GM23338 (cell line): ENCODE measurements at regions not wholly inside any gene's neighbourhood (a gene's known extent, or its start where the extent isn't known, plus 50 kb on each side); places are given as distances from the start of the nearest gene placed in this dataset.

ENCODE experiments used
- ATAC-seq: fragments of 200-7000 bp; cut with Tn5 transposase; 3 replicates; pipeline ENCODE4 v1.9.1; 2020
- DNase-seq: peaks from one replicate; pipeline ENCODE4 v3.0.0-alpha.2; 2015; ENCODE audit warnings: low spot score
- H2AFZ ChIP-seq: fragments of 200-600 bp; sonication (generic); 2 replicates; pipeline ENCODE4 v1.8.0; 2016; ENCODE audit warnings: antibody characterized with exemption, mild to moderate bottlenecking, moderate library complexity
- H3F3A ChIP-seq: fragments of 200-600 bp; sonication (generic); replicated peaks from 2 replicates; pipeline ENCODE4 v1.8.0; 2017; ENCODE audit warnings: antibody characterized with exemption, mixed run types, low read depth
- H3K27ac ChIP-seq: fragments of 200-600 bp; sonication (generic); 2 replicates; pipeline ENCODE4 v1.6.1; 2016; ENCODE audit warnings: low read depth
- H3K27me3 ChIP-seq: fragments of 200-600 bp; sonication (generic); 2 replicates; pipeline ENCODE4 v1.8.0; 2016; ENCODE audit warnings: mild to moderate bottlenecking, mixed run types, moderate library complexity; ENCODE audit not compliant: insufficient read depth
- H3K36me3 ChIP-seq: fragments of 200-600 bp; sonication (generic); 2 replicates; pipeline ENCODE4 v1.8.0; 2016; ENCODE audit warnings: mild to moderate bottlenecking; ENCODE audit not compliant: insufficient read depth
- H3K4me1 ChIP-seq: fragments of 200-600 bp; sonication (generic); 2 replicates; pipeline ENCODE4 v1.8.0; 2016; ENCODE audit warnings: mild to moderate bottlenecking, moderate library complexity; ENCODE audit not compliant: insufficient read depth
- H3K4me2 ChIP-seq: fragments of 200-600 bp; sonication (generic); 2 replicates; pipeline ENCODE4 v1.7.1; 2017; ENCODE audit warnings: mixed run types
- H3K4me3 ChIP-seq: fragments of 200-600 bp; sonication (generic); 2 replicates; pipeline ENCODE4 v1.6.1; 2016; ENCODE audit warnings: mixed run types
- H3K79me2 ChIP-seq: fragments of 200-600 bp; sonication (generic); replicated peaks from 2 replicates; pipeline ENCODE4 v1.8.0; 2017; ENCODE audit warnings: mild to moderate bottlenecking; ENCODE audit not compliant: insufficient read depth
- H3K9me2 ChIP-seq: fragments of 200-600 bp; sonication (generic); 2 replicates; pipeline ENCODE4 v1.8.0; 2017; ENCODE audit not compliant: insufficient read depth
- H4K20me1 ChIP-seq: fragments of 200-600 bp; sonication (generic); replicated peaks from 2 replicates; pipeline ENCODE4 v1.8.0; 2017; ENCODE audit warnings: mild to moderate bottlenecking; ENCODE audit not compliant: insufficient read depth
- H3K27ac Mint-ChIP-seq: 2 replicates; pipeline ENCODE4 v1.8.0; 2020; ENCODE audit warnings: inconsistent platforms, mild to moderate bottlenecking, moderate library complexity, mixed read lengths
- H3K27me3 Mint-ChIP-seq: 3 replicates; pipeline ENCODE4 v1.8.0; 2022; ENCODE audit warnings: low read depth, mild to moderate bottlenecking, moderate library complexity, mixed read lengths, inconsistent platforms; ENCODE audit not compliant: insufficient read depth, poor library complexity
- H3K36me3 Mint-ChIP-seq: 3 replicates; pipeline ENCODE4 v1.8.0; 2021; ENCODE audit warnings: low read depth, mild to moderate bottlenecking, inconsistent platforms, moderate library complexity, mixed read lengths
- H3K4me1 Mint-ChIP-seq: 3 replicates; pipeline ENCODE4 v1.8.0; 2020; ENCODE audit warnings: mild to moderate bottlenecking, inconsistent platforms, mixed read lengths
- H3K4me3 Mint-ChIP-seq: 3 replicates; pipeline ENCODE4 v1.8.0; 2021; ENCODE audit warnings: moderate library complexity, mild to moderate bottlenecking, inconsistent platforms, mixed read lengths
- H3K9me3 Mint-ChIP-seq: 3 replicates; pipeline ENCODE4 v1.8.0; 2020; ENCODE audit warnings: moderate library complexity, mild to moderate bottlenecking, inconsistent platforms, mixed read lengths
- CREB1 ChIP-seq: fragments of 250-450 bp; sonication (Bioruptor Pico); IDR thresholded peaks from 2 replicates; pipeline ENCODE4 v1.5.0; 2020; ENCODE audit warnings: low read depth, mild to moderate bottlenecking, moderate library complexity
- EZH2 ChIP-seq: fragments of 200-600 bp; sonication (generic); IDR thresholded peaks from one replicate; pipeline ENCODE4 v1.8.0; 2017; ENCODE audit warnings: antibody characterized with exemption, mild to moderate bottlenecking, low read depth; ENCODE audit not compliant: unreplicated experiment
- JUNB ChIP-seq: IDR thresholded peaks from one replicate; pipeline ENCODE4 v1.6.1; 2016; ENCODE audit warnings: antibody characterized with exemption; ENCODE audit not compliant: unreplicated experiment
- NANOG ChIP-seq: IDR thresholded peaks from 2 replicates; pipeline ENCODE4 v1.6.1; 2016; ENCODE audit warnings: antibody characterized with exemption, borderline replicate concordance
- POLR2AphosphoS5 ChIP-seq: IDR thresholded peaks from 2 replicates; pipeline ENCODE4 v1.6.1; 2016; ENCODE audit warnings: antibody characterized with exemption, low read depth
- STAT1 ChIP-seq: IDR thresholded peaks from one replicate; pipeline ENCODE4 v1.6.1; 2016; ENCODE audit warnings: antibody characterized with exemption; ENCODE audit not compliant: unreplicated experiment
- TF ChIP-seq, protein P1 (sequence below), 2 experiments: fragments of 200-600 bp in 1 of 2; sonication (generic) in 1 of 2; conservative IDR thresholded peaks; 2 replicates each; pipeline versions ENCODE4 v1.5.1 to v1.6.1; 2016 to 2017; ENCODE audit warnings: antibody characterized with exemption in 2 of 2, low read depth in 2 of 2, mild to moderate bottlenecking in 2 of 2, moderate library complexity in 1 of 2
- TF ChIP-seq, protein P2 (sequence below): IDR thresholded peaks from 2 replicates; pipeline ENCODE4 v1.6.1; 2016; ENCODE audit warnings: antibody characterized with exemption
- TF ChIP-seq, protein P3 (sequence below): fragments of 250-450 bp; sonication (Bioruptor Pico); IDR thresholded peaks from 2 replicates; pipeline ENCODE4 v1.5.0; 2020; ENCODE audit warnings: mild to moderate bottlenecking, moderate library complexity
- TF ChIP-seq, protein P4 (sequence below): IDR thresholded peaks from one replicate; pipeline ENCODE4 v1.6.1; 2018; ENCODE audit warnings: antibody characterized with exemption; ENCODE audit not compliant: unreplicated experiment

DNA sequence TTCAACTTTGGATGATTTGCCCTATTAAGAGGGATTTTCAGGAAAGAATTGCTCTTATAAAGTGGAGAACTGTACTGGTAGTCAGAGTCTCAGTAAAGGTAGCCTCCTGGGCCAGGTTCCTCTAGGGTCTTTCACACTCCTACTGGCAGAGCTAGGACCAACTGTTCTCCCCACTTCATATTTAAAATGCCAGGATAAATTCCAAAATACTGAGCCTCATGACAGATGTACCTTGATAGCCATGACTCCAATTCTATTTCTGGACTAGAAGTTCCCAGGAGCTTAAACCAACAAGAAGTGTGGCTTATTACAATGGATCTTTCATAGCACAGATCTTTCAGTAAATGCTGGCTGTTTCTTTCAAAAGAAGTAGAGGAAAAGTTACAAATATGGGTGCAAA lies 126.5 kb downstream of the C12orf75 start (continued):
- TF ChIP-seq, protein P1, sequence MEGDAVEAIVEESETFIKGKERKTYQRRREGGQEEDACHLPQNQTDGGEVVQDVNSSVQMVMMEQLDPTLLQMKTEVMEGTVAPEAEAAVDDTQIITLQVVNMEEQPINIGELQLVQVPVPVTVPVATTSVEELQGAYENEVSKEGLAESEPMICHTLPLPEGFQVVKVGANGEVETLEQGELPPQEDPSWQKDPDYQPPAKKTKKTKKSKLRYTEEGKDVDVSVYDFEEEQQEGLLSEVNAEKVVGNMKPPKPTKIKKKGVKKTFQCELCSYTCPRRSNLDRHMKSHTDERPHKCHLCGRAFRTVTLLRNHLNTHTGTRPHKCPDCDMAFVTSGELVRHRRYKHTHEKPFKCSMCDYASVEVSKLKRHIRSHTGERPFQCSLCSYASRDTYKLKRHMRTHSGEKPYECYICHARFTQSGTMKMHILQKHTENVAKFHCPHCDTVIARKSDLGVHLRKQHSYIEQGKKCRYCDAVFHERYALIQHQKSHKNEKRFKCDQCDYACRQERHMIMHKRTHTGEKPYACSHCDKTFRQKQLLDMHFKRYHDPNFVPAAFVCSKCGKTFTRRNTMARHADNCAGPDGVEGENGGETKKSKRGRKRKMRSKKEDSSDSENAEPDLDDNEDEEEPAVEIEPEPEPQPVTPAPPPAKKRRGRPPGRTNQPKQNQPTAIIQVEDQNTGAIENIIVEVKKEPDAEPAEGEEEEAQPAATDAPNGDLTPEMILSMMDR (conservative IDR thresholded peaks at IDR 0.05; ENCODE audit: low read depth in 2 of 2), result no peak
- TF ChIP-seq STAT1, result no peak
- TF ChIP-seq NANOG, result no peak
- TF ChIP-seq, protein P2, sequence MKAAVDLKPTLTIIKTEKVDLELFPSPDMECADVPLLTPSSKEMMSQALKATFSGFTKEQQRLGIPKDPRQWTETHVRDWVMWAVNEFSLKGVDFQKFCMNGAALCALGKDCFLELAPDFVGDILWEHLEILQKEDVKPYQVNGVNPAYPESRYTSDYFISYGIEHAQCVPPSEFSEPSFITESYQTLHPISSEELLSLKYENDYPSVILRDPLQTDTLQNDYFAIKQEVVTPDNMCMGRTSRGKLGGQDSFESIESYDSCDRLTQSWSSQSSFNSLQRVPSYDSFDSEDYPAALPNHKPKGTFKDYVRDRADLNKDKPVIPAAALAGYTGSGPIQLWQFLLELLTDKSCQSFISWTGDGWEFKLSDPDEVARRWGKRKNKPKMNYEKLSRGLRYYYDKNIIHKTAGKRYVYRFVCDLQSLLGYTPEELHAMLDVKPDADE, result no peak
- no peak for TF ChIP-seq JUNB

DNA sequence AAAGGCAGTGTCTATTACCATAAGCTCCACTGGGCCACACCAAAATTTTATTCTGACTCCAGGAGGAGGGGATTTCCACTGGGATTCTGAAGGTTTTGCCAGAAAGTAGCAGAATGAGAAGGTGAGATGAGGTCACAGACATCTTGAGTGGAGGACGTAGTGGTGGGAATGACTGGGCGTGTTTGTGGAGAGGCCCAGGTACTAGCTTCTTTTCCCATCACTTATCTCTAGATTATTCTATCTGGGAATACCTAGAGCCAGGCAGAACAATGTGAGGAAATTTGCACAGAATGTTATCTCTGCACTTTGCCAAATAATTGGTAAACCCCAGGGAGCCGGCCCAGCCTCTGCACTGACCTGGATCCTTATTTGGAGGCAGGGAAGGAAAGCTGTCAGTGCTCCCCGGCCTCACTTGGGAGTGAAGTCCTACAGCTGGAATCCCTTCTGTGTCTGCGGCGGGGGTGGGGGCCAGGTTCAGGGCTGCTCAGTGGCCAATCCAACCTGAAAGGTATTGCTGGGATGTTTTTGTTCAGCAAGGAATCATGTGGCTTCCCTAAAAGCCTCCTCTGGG lies 129.4 kb downstream of the C12orf75 start:
- ATAC-seq (no peak), DNase-seq (no peak)
- Histone ChIP-seq H3K36me3 (no peaks in the 10 kb centered on the region), H3K27me3 (no peaks in the 10 kb centered on the region), H3K9me2 (peaks cover 9% of the 10 kb centered on the region; the same call in 1 of the 2 replicates), H4K20me1 (no peaks in the 10 kb centered on the region), H3K4me1 (no peaks in the 10 kb centered on the region), H3K79me2 (no peaks in the 10 kb centered on the region), H3F3A (no peaks in the 10 kb centered on the region), H3K27ac (no peak overlapping the region), H3K4me2 (no peak overlapping the region), H2AFZ (no peak overlapping the region), H3K4me3 (no peak overlapping the region)
- Mint-ChIP-seq H3K4me3 (no peak overlapping the region), H3K9me3 (no peaks in the 10 kb centered on the region), H3K36me3 (no peaks in the 10 kb centered on the region), H3K27ac (no peak overlapping the region), H3K27me3 (peaks cover 2% of the 10 kb centered on the region), H3K4me1 (peaks cover 13% of the 10 kb centered on the region)
- TF ChIP-seq, protein P3, sequence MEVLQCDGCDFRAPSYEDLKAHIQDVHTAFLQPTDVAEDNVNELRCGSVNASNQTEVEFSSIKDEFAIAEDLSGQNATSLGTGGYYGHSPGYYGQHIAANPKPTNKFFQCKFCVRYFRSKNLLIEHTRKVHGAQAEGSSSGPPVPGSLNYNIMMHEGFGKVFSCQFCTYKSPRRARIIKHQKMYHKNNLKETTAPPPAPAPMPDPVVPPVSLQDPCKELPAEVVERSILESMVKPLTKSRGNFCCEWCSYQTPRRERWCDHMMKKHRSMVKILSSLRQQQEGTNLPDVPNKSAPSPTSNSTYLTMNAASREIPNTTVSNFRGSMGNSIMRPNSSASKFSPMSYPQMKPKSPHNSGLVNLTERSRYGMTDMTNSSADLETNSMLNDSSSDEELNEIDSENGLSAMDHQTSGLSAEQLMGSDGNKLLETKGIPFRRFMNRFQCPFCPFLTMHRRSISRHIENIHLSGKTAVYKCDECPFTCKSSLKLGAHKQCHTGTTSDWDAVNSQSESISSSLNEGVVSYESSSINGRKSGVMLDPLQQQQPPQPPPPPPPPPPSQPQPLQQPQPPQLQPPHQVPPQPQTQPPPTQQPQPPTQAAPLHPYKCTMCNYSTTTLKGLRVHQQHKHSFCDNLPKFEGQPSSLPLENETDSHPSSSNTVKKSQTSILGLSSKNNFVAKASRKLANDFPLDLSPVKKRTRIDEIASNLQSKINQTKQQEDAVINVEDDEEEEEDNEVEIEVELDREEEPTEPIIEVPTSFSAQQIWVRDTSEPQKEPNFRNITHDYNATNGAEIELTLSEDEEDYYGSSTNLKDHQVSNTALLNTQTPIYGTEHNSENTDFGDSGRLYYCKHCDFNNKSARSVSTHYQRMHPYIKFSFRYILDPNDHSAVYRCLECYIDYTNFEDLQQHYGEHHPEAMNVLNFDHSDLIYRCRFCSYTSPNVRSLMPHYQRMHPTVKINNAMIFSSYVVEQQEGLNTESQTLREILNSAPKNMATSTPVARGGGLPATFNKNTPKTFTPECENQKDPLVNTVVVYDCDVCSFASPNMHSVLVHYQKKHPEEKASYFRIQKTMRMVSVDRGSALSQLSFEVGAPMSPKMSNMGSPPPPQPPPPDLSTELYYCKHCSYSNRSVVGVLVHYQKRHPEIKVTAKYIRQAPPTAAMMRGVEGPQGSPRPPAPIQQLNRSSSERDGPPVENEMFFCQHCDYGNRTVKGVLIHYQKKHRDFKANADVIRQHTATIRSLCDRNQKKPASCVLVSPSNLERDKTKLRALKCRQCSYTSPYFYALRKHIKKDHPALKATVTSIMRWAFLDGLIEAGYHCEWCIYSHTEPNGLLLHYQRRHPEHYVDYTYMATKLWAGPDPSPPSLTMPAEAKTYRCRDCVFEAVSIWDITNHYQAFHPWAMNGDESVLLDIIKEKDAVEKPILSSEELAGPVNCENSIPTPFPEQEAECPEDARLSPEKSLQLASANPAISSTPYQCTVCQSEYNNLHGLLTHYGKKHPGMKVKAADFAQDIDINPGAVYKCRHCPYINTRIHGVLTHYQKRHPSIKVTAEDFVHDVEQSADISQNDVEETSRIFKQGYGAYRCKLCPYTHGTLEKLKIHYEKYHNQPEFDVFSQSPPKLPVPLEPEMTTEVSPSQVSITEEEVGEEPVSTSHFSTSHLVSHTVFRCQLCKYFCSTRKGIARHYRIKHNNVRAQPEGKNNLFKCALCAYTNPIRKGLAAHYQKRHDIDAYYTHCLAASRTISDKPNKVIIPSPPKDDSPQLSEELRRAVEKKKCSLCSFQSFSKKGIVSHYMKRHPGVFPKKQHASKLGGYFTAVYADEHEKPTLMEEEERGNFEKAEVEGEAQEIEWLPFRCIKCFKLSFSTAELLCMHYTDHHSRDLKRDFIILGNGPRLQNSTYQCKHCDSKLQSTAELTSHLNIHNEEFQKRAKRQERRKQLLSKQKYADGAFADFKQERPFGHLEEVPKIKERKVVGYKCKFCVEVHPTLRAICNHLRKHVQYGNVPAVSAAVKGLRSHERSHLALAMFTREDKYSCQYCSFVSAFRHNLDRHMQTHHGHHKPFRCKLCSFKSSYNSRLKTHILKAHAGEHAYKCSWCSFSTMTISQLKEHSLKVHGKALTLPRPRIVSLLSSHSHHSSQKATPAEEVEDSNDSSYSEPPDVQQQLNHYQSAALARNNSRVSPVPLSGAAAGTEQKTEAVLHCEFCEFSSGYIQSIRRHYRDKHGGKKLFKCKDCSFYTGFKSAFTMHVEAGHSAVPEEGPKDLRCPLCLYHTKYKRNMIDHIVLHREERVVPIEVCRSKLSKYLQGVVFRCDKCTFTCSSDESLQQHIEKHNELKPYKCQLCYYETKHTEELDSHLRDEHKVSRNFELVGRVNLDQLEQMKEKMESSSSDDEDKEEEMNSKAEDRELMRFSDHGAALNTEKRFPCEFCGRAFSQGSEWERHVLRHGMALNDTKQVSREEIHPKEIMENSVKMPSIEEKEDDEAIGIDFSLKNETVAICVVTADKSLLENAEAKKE (CRISPR knock-in tag), result no peak
- TF ChIP-seq EZH2 (no peak), CREB1 (CRISPR knock-in tag) (no peak), JUNB (no peak), POLR2AphosphoS5 (no peak)
- TF ChIP-seq, protein P1 (conservative IDR thresholded peaks at IDR 0.05; ENCODE audit: low read depth in 2 of 2), result no peak
- TF ChIP-seq, protein P4, sequence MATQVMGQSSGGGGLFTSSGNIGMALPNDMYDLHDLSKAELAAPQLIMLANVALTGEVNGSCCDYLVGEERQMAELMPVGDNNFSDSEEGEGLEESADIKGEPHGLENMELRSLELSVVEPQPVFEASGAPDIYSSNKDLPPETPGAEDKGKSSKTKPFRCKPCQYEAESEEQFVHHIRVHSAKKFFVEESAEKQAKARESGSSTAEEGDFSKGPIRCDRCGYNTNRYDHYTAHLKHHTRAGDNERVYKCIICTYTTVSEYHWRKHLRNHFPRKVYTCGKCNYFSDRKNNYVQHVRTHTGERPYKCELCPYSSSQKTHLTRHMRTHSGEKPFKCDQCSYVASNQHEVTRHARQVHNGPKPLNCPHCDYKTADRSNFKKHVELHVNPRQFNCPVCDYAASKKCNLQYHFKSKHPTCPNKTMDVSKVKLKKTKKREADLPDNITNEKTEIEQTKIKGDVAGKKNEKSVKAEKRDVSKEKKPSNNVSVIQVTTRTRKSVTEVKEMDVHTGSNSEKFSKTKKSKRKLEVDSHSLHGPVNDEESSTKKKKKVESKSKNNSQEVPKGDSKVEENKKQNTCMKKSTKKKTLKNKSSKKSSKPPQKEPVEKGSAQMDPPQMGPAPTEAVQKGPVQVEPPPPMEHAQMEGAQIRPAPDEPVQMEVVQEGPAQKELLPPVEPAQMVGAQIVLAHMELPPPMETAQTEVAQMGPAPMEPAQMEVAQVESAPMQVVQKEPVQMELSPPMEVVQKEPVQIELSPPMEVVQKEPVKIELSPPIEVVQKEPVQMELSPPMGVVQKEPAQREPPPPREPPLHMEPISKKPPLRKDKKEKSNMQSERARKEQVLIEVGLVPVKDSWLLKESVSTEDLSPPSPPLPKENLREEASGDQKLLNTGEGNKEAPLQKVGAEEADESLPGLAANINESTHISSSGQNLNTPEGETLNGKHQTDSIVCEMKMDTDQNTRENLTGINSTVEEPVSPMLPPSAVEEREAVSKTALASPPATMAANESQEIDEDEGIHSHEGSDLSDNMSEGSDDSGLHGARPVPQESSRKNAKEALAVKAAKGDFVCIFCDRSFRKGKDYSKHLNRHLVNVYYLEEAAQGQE, result no peak
